HEK293 (cell line): ENCODE measurements at regions not wholly inside any gene's neighbourhood (a gene's known extent, or its start where the extent isn't known, plus 50 kb on each side); places are given as distances from the start of the nearest gene placed in this dataset.
A peak's percentile ranks its signal among the peaks of the same experiment; 100 is the strongest.

Experiments
- CTCF ChIA-PET: fragments of 350-600 bp; formaldehyde crosslinking; extraction: SDS; loops from one replicate; lab custom pipeline; 2021; ENCODE audit warnings: antibody characterized with exemption; lab: Yijun Ruan, JAX
- POLR2A ChIA-PET: fragments of 300-600 bp; formaldehyde crosslinking; extraction: SDS; loops from one replicate; lab custom pipeline; 2020; ENCODE audit warnings: antibody characterized with exemption, inconsistent platforms; lab: Yijun Ruan, JAX
- H3K27ac ChIP-seq: fragments of 200-500 bp; sonication (Bioruptor generic); 2 replicates; pipeline ENCODE4 v1.5.1; 2014; ENCODE audit warnings: low read depth, low read length, control low read depth, inconsistent platforms; ENCODE audit errors: extremely low read depth
- H3K36me3 ChIP-seq, 2 experiments: fragments of 200-500 bp in 1 of 2; sonication (Bioruptor generic) in 1 of 2; 1 replicate in 1 of 2; 2 replicates in 1 of 2; pipeline ENCODE4 v1.5.1; 2014 to 2017; ENCODE audit warnings: inconsistent platforms in 2 of 2, low read length in 2 of 2; ENCODE audit not compliant: control insufficient read depth in 2 of 2, insufficient read depth in 1 of 2
- H3K4me1 ChIP-seq: fragments of 200-500 bp; sonication (Bioruptor generic); 2 replicates; pipeline ENCODE4 v1.5.1; 2014; ENCODE audit warnings: mild to moderate bottlenecking, low read length, inconsistent platforms; ENCODE audit not compliant: control insufficient read depth, insufficient read depth
- H3K4me3 ChIP-seq: 2 replicates; pipeline ENCODE4 v1.5.1; 2011; ENCODE audit warnings: low read depth, mild to moderate bottlenecking, control low read depth, low read length, moderate library complexity
- H3K9me3 ChIP-seq: fragments of 200-500 bp; sonication (Bioruptor generic); 2 replicates; pipeline ENCODE4 v1.5.1; 2014; ENCODE audit warnings: low read depth, low read length, inconsistent platforms; ENCODE audit not compliant: control insufficient read depth, insufficient read depth
- GFI1B ChIP-seq: fragments of 450-650 bp; formaldehyde crosslinking; IDR thresholded peaks from 2 replicates; pipeline ENCODE4 v1.5.1; 2016; ENCODE audit warnings: missing biosample characterization, missing genetic modification characterization
- HOXA7 ChIP-seq: sonication (generic); formaldehyde crosslinking; IDR thresholded peaks from 2 replicates; pipeline ENCODE4 v1.8.1; 2022; ENCODE audit warnings: missing genetic modification reagents, borderline replicate concordance
- HOXD13 ChIP-seq: sonication (generic); formaldehyde crosslinking; IDR thresholded peaks from 2 replicates; pipeline ENCODE4 v1.8.0; 2022; ENCODE audit warnings: missing genetic modification reagents, borderline replicate concordance
- MZF1 ChIP-seq: fragments of 450-650 bp; formaldehyde crosslinking; IDR thresholded peaks from 2 replicates; pipeline ENCODE4 v1.5.1; 2017; ENCODE audit warnings: missing biosample characterization, missing genetic modification characterization, borderline replicate concordance
- RBAK ChIP-seq: fragments of 450-650 bp; formaldehyde crosslinking; IDR thresholded peaks from 2 replicates; pipeline ENCODE4 v1.5.1; 2016; ENCODE audit warnings: missing biosample characterization, missing genetic modification characterization
- SCRT1 ChIP-seq: fragments of 450-650 bp; formaldehyde crosslinking; IDR thresholded peaks from 2 replicates; pipeline ENCODE4 v1.5.1; 2016; ENCODE audit warnings: missing biosample characterization, missing genetic modification characterization, borderline replicate concordance
- SETDB1 ChIP-seq: IDR thresholded peaks from one replicate; pipeline ENCODE4 v1.6.1; 2017; ENCODE audit warnings: mild to moderate bottlenecking, low read length, moderate library complexity, mixed read lengths; ENCODE audit not compliant: insufficient read length
- ZBTB7A ChIP-seq: fragments of 450-650 bp; formaldehyde crosslinking; IDR thresholded peaks from 2 replicates; pipeline ENCODE4 v1.5.1; 2016; ENCODE audit warnings: low read depth, missing biosample characterization, missing genetic modification characterization
- ZBTB8A ChIP-seq: fragments of 450-650 bp; formaldehyde crosslinking; IDR thresholded peaks from 2 replicates; pipeline ENCODE4 v1.5.1; 2016; ENCODE audit warnings: missing biosample characterization, missing genetic modification characterization
- ZNF140 ChIP-seq: fragments of 450-650 bp; formaldehyde crosslinking; IDR thresholded peaks from 2 replicates; pipeline ENCODE4 v1.5.1; 2016; ENCODE audit warnings: missing biosample characterization, missing genetic modification characterization
- ZNF239 ChIP-seq: fragments of 450-650 bp; formaldehyde crosslinking; IDR thresholded peaks from 2 replicates; pipeline ENCODE4 v1.5.1; 2016; ENCODE audit warnings: missing biosample characterization, missing genetic modification characterization
- ZNF248 ChIP-seq: fragments of 450-650 bp; formaldehyde crosslinking; IDR thresholded peaks from 2 replicates; pipeline ENCODE4 v1.5.1; 2017; ENCODE audit warnings: missing biosample characterization, missing genetic modification characterization
- ZNF266 ChIP-seq: fragments of 450-650 bp; formaldehyde crosslinking; IDR thresholded peaks from 2 replicates; pipeline ENCODE4 v1.5.1; 2016; ENCODE audit warnings: missing biosample characterization, missing genetic modification characterization, low read depth
- ZNF398 ChIP-seq: fragments of 450-650 bp; formaldehyde crosslinking; IDR thresholded peaks from 2 replicates; pipeline ENCODE4 v1.5.1; 2017; ENCODE audit warnings: missing biosample characterization, missing genetic modification characterization
- ZNF423 ChIP-seq: fragments of 450-650 bp; formaldehyde crosslinking; IDR thresholded peaks from 2 replicates; pipeline ENCODE4 v1.5.1; 2016; ENCODE audit warnings: missing biosample characterization, missing genetic modification characterization
- ZNF433 ChIP-seq: fragments of 450-650 bp; formaldehyde crosslinking; IDR thresholded peaks from 2 replicates; pipeline ENCODE4 v1.5.1; 2016; ENCODE audit warnings: missing biosample characterization, missing genetic modification characterization, low read depth
- ZNF529 ChIP-seq: fragments of 450-650 bp; formaldehyde crosslinking; IDR thresholded peaks from 2 replicates; pipeline ENCODE4 v1.5.1; 2017; ENCODE audit warnings: missing genetic modification characterization, missing biosample characterization; ENCODE audit not compliant: insufficient replicate concordance
- ZNF548 ChIP-seq: fragments of 450-650 bp; formaldehyde crosslinking; IDR thresholded peaks from 2 replicates; pipeline ENCODE4 v1.5.1; 2016; ENCODE audit warnings: missing biosample characterization, missing genetic modification characterization
- ZNF549 ChIP-seq: fragments of 450-650 bp; IDR thresholded peaks from 2 replicates; pipeline ENCODE4 v1.5.1; 2018; ENCODE audit warnings: missing biosample characterization, missing genetic modification characterization, mild to moderate bottlenecking, inconsistent platforms, moderate library complexity
- ZNF561 ChIP-seq: fragments of 450-650 bp; IDR thresholded peaks from 2 replicates; pipeline ENCODE4 v1.5.1; 2018; ENCODE audit warnings: missing biosample characterization, missing genetic modification characterization, borderline replicate concordance
- ZNF785 ChIP-seq: fragments of 450-650 bp; formaldehyde crosslinking; IDR thresholded peaks from 2 replicates; pipeline ENCODE4 v1.5.1; 2016; ENCODE audit warnings: missing biosample characterization, missing genetic modification characterization
- ZNF843 ChIP-seq: fragments of 450-650 bp; formaldehyde crosslinking; IDR thresholded peaks from 2 replicates; pipeline ENCODE4 v1.5.1; 2016; ENCODE audit warnings: missing biosample characterization, missing genetic modification characterization
- TF ChIP-seq, protein P1 (sequence below): fragments of 450-650 bp; formaldehyde crosslinking; IDR thresholded peaks from 2 replicates; pipeline ENCODE4 v1.5.1; 2016; ENCODE audit warnings: missing biosample characterization, missing genetic modification characterization
- TF ChIP-seq, protein P2 (sequence below): fragments of 450-650 bp; formaldehyde crosslinking; IDR thresholded peaks from 2 replicates; pipeline ENCODE4 v1.5.1; 2016; ENCODE audit warnings: missing biosample characterization, missing genetic modification characterization

GRCh38 chr18:32848826-32849225, 76.0 kb upstream of the KLHL14 start:
- TF ChIP-seq ZNF239 (tag by site-specific recombination) (no peak), ZNF423 (no peak), ZNF248 (tag by site-specific recombination) (no peak), ZNF548 (tag by site-specific recombination) (no peak), MZF1 (tag by site-specific recombination) (no peak), RBAK (tag by site-specific recombination) (no peak), ZNF843 (tag by site-specific recombination) (no peak), HOXA7 (CRISPR knock-in tag) (no peak), ZNF785 (tag by site-specific recombination) (no peak), ZNF398 (tag by site-specific recombination) (no peak), ZNF140 (tag by site-specific recombination) (no peak), ZNF433 (tag by site-specific recombination) (no peak)
- TF ChIP-seq, protein P1, sequence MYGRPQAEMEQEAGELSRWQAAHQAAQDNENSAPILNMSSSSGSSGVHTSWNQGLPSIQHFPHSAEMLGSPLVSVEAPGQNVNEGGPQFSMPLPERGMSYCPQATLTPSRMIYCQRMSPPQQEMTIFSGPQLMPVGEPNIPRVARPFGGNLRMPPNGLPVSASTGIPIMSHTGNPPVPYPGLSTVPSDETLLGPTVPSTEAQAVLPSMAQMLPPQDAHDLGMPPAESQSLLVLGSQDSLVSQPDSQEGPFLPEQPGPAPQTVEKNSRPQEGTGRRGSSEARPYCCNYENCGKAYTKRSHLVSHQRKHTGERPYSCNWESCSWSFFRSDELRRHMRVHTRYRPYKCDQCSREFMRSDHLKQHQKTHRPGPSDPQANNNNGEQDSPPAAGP (tag by site-specific recombination) = no peak
- CTCF ChIA-PET = interaction anchor here (0.6 kb wide), 1 partner anchor 579 kb away, joined by 3 read pairs; no protein-coding TSS in a partner anchor
- Histone ChIP-seq H3K27ac (no peak overlapping the region), H3K4me1 (no peaks in the 10 kb centered on the region), H3K4me3 (no peak overlapping the region), H3K9me3 (no peaks in the 10 kb centered on the region), H3K36me3 (no peaks in the 10 kb centered on the region)
- POLR2A ChIA-PET = no interaction called here

DNA sequence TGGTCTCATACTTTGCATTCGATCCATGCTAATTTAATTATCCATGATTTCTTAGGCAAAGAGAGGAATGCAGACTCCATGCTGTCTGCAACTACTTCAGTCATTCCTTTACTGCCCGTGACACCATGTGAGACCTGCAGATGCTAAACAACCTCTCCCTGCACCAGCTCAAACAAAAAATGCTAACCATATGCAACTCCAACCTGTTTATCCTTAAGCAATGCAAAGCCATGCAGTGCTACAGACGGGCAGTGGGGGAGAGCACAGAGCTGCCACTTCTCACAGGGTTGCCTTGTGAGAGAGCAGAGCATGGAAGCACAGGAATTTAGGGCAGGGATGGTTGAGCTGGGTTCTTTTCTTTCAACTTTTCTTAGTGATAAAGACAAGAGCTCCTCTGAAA, 74.9 kb upstream of the KLHL14 start:
- no peak overlapping the region for H3K4me3 ChIP-seq
- 0 out of 2 replicates have a peak, but pooled peaks have one; percentile 19 for TF ChIP-seq SCRT1
- no peak for TF ChIP-seq HOXD13
- H3K27ac ChIP-seq = no peak overlapping the region
- H3K9me3 ChIP-seq = no peaks in the 10 kb centered on the region
- POLR2A ChIA-PET = no interaction called here
- H3K4me1 ChIP-seq = no peaks in the 10 kb centered on the region
- H3K36me3 ChIP-seq = no peaks in the 10 kb centered on the region
- CTCF ChIA-PET = interaction anchor here (0.7 kb wide), 1 partner anchor 34 kb away, joined by 3 read pairs; no protein-coding TSS in a partner anchor

GRCh38 chr18:32846896-32847295, 74.1 kb upstream of the KLHL14 start:
- no peak overlapping the region for H3K4me3 ChIP-seq
- TF ChIP-seq ZNF549 (tag by site-specific recombination) (no peak), ZNF561 (tag by site-specific recombination) (no peak), ZNF529 (tag by site-specific recombination) (no peak), ZBTB8A (tag by site-specific recombination) (no peak), GFI1B (tag by site-specific recombination) (no peak), ZBTB7A (tag by site-specific recombination) (no peak), SETDB1 (no peak), ZNF266 (tag by site-specific recombination) (no peak)
- TF ChIP-seq, protein P2, sequence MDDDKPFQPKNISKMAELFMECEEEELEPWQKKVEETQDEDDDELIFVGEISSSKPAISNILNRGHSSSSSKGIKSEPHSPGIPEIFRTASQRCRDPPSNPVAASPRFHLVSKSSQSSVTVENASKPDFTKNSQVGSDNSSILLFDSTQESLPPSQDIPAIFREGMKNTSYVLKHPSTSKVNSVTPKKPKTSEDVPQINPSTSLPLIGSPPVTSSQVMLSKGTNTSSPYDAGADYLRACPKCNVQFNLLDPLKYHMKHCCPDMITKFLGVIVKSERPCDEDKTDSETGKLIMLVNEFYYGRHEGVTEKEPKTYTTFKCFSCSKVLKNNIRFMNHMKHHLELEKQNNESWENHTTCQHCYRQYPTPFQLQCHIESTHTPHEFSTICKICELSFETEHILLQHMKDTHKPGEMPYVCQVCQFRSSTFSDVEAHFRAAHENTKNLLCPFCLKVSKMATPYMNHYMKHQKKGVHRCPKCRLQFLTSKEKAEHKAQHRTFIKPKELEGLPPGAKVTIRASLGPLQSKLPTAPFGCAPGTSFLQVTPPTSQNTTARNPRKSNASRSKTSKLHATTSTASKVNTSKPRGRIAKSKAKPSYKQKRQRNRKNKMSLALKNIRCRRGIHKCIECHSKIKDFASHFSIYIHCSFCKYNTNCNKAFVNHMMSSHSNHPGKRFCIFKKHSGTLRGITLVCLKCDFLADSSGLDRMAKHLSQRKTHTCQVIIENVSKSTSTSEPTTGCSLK = no peak
- TF ChIP-seq, all 188 proteins: peak for 0
- POLR2A ChIA-PET = no interaction called here
- CTCF ChIA-PET = interaction anchor here (0.6 to 0.9 kb wide), 2 partner anchors 12 to 110 kb away, joined by 3 read pairs; no protein-coding TSS in a partner anchor
- Histone ChIP-seq H3K4me1 (no peaks in the 10 kb centered on the region), H3K27ac (no peak overlapping the region), H3K36me3 (no peaks in the 10 kb centered on the region), H3K9me3 (no peaks in the 10 kb centered on the region)
